ENCODE measurements at regions not wholly inside any gene's neighbourhood (a gene's known extent, or its start where the extent isn't known, plus 50 kb on each side); places are given as distances from the start of the nearest gene placed in this dataset.

- TF ChIP-seq CTCF (conservative IDR thresholded peaks at IDR 0.05 in 1 of 2, IDR thresholded peaks at IDR 0.05 in 1 of 2; ENCODE audit: extremely low read depth in 1 of 2, insufficient read depth in 1 of 2, low read depth in 1 of 2, low read length in 2 of 2) (no peak), EZH2 (IDR thresholded peaks at IDR 0.05; ENCODE audit: borderline replicate concordance, low read length) (no peak)
These were observed 276.1 kb downstream of the GASK1B start for GRCh38 chr4:157896726-157897125.

Data from mammary epithelial cell (primary cell).